ENCODE measurements at regions not wholly inside any gene's neighbourhood (a gene's known extent, or its start where the extent isn't known, plus 50 kb on each side); places are given as distances from the start of the nearest gene placed in this dataset.
"Not testable (repeated sequence)": the region's sequence is repeated elsewhere in the genome, so short reads cannot be mapped to it uniquely, and the experiment has no call there.

- H3K4me3 ChIP-seq (ENCODE audit: low read depth, low read length): no peak overlapping the region
- no peak for DNase-seq (ENCODE audit: low read depth)
- no peak for TF ChIP-seq CTCF (IDR thresholded peaks at IDR 0.05; ENCODE audit: insufficient read depth, low read depth, low read length, missing control alignments)
Observed at GRCh38 chr7:91427051-91427450, 162.8 kb downstream of the FZD1 start.

- no peak for DNase-seq (ENCODE audit: low read depth)
- H3K4me3 ChIP-seq (ENCODE audit: low read depth, low read length): no peak overlapping the region
- no peak for TF ChIP-seq CTCF (IDR thresholded peaks at IDR 0.05; ENCODE audit: insufficient read depth, low read depth, low read length, missing control alignments)
Observed at GRCh38 chr7:91431601-91432000, 167.4 kb downstream of the FZD1 start.

- no peak for TF ChIP-seq CTCF (IDR thresholded peaks at IDR 0.05; ENCODE audit: insufficient read depth, low read depth, low read length, missing control alignments)
Observed at GRCh38 chr7:91434836-91435235, 170.6 kb downstream of the FZD1 start.

GRCh38 chr7:91435381-91436059, 171.3 kb downstream of the FZD1 start:
- no peak for DNase-seq (ENCODE audit: low read depth)
- no peak overlapping the region for H3K4me3 ChIP-seq (ENCODE audit: low read depth, low read length)
- no peak for TF ChIP-seq CTCF (IDR thresholded peaks at IDR 0.05; ENCODE audit: insufficient read depth, low read depth, low read length, missing control alignments)

More at GRCh38 chr7:91434836-91435235, 170.6 kb downstream of the FZD1 start:
- no peak overlapping the region for H3K4me3 ChIP-seq (ENCODE audit: low read depth, low read length)
- no peak for DNase-seq (ENCODE audit: low read depth)

- H3K4me3 ChIP-seq (ENCODE audit: low read depth, low read length): no peak overlapping the region
- no peak for DNase-seq (ENCODE audit: low read depth)
- TF ChIP-seq CTCF (IDR thresholded peaks at IDR 0.05; ENCODE audit: insufficient read depth, low read depth, low read length, missing control alignments): no peak
Observed at GRCh38 chr7:91436655-91437054, 172.4 kb downstream of the FZD1 start.

- not testable (repeated sequence) for H3K4me3 ChIP-seq (ENCODE audit: low read depth, low read length); DNase-seq (ENCODE audit: low read depth)
Observed at GRCh38 chr7:91440198-91440597, 176.0 kb downstream of the FZD1 start.

- TF ChIP-seq CTCF (IDR thresholded peaks at IDR 0.05; ENCODE audit: insufficient read depth, low read depth, low read length, missing control alignments): no peak
- H3K4me3 ChIP-seq (ENCODE audit: low read depth, low read length): no peak overlapping the region
- no peak for DNase-seq (ENCODE audit: low read depth)
Observed at GRCh38 chr7:91443862-91444261, 179.6 kb downstream of the FZD1 start.
